ENCODE measurements at regions not wholly inside any gene's neighbourhood (a gene's known extent, or its start where the extent isn't known, plus 50 kb on each side); places are given as distances from the start of the nearest gene placed in this dataset.
A peak's percentile ranks its signal among the peaks of the same experiment; 100 is the strongest.

- TF ChIP-seq NR1H2 (CRISPR knock-in tag; IDR thresholded peaks at IDR 0.05; ENCODE audit: borderline replicate concordance, low read depth): no peak
- TF ChIP-seq ZNF83 (CRISPR knock-in tag; IDR thresholded peaks at IDR 0.05; ENCODE audit: borderline replicate concordance): no peak
- TF ChIP-seq JUN (CRISPR knock-in tag; IDR thresholded peaks at IDR 0.05): no peak
- no peak for TF ChIP-seq WIZ (CRISPR knock-in tag; IDR thresholded peaks at IDR 0.05)
- TF ChIP-seq ZNF878 (CRISPR knock-in tag; IDR thresholded peaks at IDR 0.05): no peak
- TF ChIP-seq DRAP1 (CRISPR knock-in tag; IDR thresholded peaks at IDR 0.05): 0 out of 2 replicates have a peak, but pooled peaks have one; percentile 28
- TF ChIP-seq YY1 (IDR thresholded peaks at IDR 0.05; ENCODE audit: insufficient read depth, insufficient replicate concordance, low read depth, low read length): peak; percentile 65
- TF ChIP-seq ETV6 (CRISPR knock-in tag; conservative IDR thresholded peaks at IDR 0.05): no peak
- TF ChIP-seq ZNF331 (CRISPR knock-in tag; IDR thresholded peaks at IDR 0.05): peak; percentile 27; the same call in 1 of the 2 replicates
- no peak for TF ChIP-seq KMT2A (CRISPR knock-in tag; IDR thresholded peaks at IDR 0.05)
- no peak for TF ChIP-seq DDIT3 (CRISPR knock-in tag; IDR thresholded peaks at IDR 0.05)
- TF ChIP-seq SAP130 (CRISPR knock-in tag; IDR thresholded peaks at IDR 0.05; ENCODE audit: low read depth): peak; percentile 39; the same call in 1 of the 2 replicates
- TF ChIP-seq TFDP2 (CRISPR knock-in tag; IDR thresholded peaks at IDR 0.05): no peak
- no peak for TF ChIP-seq SRSF4 (IDR thresholded peaks at IDR 0.05; ENCODE audit: low read depth, low read length, poor library complexity, severe bottlenecking)
- TF ChIP-seq, protein P1, sequence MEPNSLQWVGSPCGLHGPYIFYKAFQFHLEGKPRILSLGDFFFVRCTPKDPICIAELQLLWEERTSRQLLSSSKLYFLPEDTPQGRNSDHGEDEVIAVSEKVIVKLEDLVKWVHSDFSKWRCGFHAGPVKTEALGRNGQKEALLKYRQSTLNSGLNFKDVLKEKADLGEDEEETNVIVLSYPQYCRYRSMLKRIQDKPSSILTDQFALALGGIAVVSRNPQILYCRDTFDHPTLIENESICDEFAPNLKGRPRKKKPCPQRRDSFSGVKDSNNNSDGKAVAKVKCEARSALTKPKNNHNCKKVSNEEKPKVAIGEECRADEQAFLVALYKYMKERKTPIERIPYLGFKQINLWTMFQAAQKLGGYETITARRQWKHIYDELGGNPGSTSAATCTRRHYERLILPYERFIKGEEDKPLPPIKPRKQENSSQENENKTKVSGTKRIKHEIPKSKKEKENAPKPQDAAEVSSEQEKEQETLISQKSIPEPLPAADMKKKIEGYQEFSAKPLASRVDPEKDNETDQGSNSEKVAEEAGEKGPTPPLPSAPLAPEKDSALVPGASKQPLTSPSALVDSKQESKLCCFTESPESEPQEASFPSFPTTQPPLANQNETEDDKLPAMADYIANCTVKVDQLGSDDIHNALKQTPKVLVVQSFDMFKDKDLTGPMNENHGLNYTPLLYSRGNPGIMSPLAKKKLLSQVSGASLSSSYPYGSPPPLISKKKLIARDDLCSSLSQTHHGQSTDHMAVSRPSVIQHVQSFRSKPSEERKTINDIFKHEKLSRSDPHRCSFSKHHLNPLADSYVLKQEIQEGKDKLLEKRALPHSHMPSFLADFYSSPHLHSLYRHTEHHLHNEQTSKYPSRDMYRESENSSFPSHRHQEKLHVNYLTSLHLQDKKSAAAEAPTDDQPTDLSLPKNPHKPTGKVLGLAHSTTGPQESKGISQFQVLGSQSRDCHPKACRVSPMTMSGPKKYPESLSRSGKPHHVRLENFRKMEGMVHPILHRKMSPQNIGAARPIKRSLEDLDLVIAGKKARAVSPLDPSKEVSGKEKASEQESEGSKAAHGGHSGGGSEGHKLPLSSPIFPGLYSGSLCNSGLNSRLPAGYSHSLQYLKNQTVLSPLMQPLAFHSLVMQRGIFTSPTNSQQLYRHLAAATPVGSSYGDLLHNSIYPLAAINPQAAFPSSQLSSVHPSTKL (CRISPR knock-in tag; IDR thresholded peaks at IDR 0.05): peak; percentile 25; the same call in 1 of the 2 replicates
- no peak for TF ChIP-seq SOX6 (IDR thresholded peaks at IDR 0.05)
- 0 out of 2 replicates have a peak, but pooled peaks have one; percentile 12 for TF ChIP-seq SOX6 (CRISPR knock-in tag; IDR thresholded peaks at IDR 0.05)
- 0 out of 2 replicates have a peak, but pooled peaks have one; percentile 16 for TF ChIP-seq ELF3 (CRISPR knock-in tag; IDR thresholded peaks at IDR 0.05)
- peak; percentile 28; the same call in 1 of the 2 replicates for TF ChIP-seq SOX5 (CRISPR knock-in tag; IDR thresholded peaks at IDR 0.05; ENCODE audit: borderline replicate concordance)
- peak; percentile 10; the same call in 1 of the 2 replicates for TF ChIP-seq NCOA2 (CRISPR knock-in tag; IDR thresholded peaks at IDR 0.05)
- TF ChIP-seq NFIB (CRISPR knock-in tag; IDR thresholded peaks at IDR 0.05; ENCODE audit: borderline replicate concordance): no peak
- no peak for TF ChIP-seq ZNF530 (CRISPR knock-in tag; IDR thresholded peaks at IDR 0.05; ENCODE audit: low read depth)
These were observed 78.6 kb upstream of the ARMC3 start (continued) for GRCh38 chr10:22849077-22849805.
